Amygdala (tissue), 56 donors: ENCODE measurements at regions not wholly inside any gene's neighbourhood (a gene's known extent, or its start where the extent isn't known, plus 50 kb on each side); places are given as distances from the start of the nearest gene placed in this dataset.

Experiments
- DNase-seq, 56 donors: peaks; one replicate each; lab custom pipeline; 2025; lab: John Stamatoyannopoulos, UW

GRCh38 chr17:77637818-77638575, 320.5 kb upstream of the TNRC6C start:
- peak in 18 of 56 donors; percentile 2 to 43 (median 20) for DNase-seq

- no peak for DNase-seq
Measured at GRCh38 chr17:77640252-77640651, 318.3 kb upstream of the TNRC6C start.

- DNase-seq = no peak
Measured at GRCh38 chr17:77640916-77641605, 317.4 kb upstream of the TNRC6C start.

GRCh38 chr17:77641718-77642117, 316.8 kb upstream of the TNRC6C start:
- DNase-seq = no peak

- DNase-seq = no peak
Measured at GRCh38 chr17:77644181-77645071, 314.1 kb upstream of the TNRC6C start.

GRCh38 chr17:77645072-77646045, 313.1 kb upstream of the TNRC6C start:
- no peak for DNase-seq

- DNase-seq = no peak
Measured at GRCh38 chr17:77646046-77646430, 312.5 kb upstream of the TNRC6C start.

GRCh38 chr17:77647531-77647930, 311.0 kb upstream of the TNRC6C start:
- DNase-seq = no peak

- no peak for DNase-seq
Measured at GRCh38 chr17:77649717-77650211, 308.7 kb upstream of the TNRC6C start.

- no peak for DNase-seq
Measured at GRCh38 chr17:77651988-77652387, 306.5 kb upstream of the TNRC6C start.

GRCh38 chr17:77654296-77654695, 304.2 kb upstream of the TNRC6C start:
- DNase-seq = no peak

GRCh38 chr17:77654850-77655249, 303.7 kb upstream of the TNRC6C start:
- no peak for DNase-seq

- DNase-seq = no peak
Measured at GRCh38 chr17:77656054-77656453, 302.4 kb upstream of the TNRC6C start.

GRCh38 chr17:77657839-77658238, 300.7 kb upstream of the TNRC6C start:
- DNase-seq = no peak

- no peak for DNase-seq
Measured at GRCh38 chr17:77660524-77660923, 298.0 kb upstream of the TNRC6C start.

- no peak for DNase-seq
Measured at GRCh38 chr17:77662833-77663232, 295.7 kb upstream of the TNRC6C start.

- no peak for DNase-seq
Measured at GRCh38 chr17:77664097-77664729, 294.3 kb upstream of the TNRC6C start.

GRCh38 chr17:77665833-77666232, 292.7 kb upstream of the TNRC6C start:
- DNase-seq = no peak

- DNase-seq = no peak
Measured at GRCh38 chr17:77666462-77666861, 292.0 kb upstream of the TNRC6C start.
